GM18909 (cell line): ENCODE measurements at regions not wholly inside any gene's neighbourhood (a gene's known extent, or its start where the extent isn't known, plus 50 kb on each side); places are given as distances from the start of the nearest gene placed in this dataset.
"Not testable (repeated sequence)": the region's sequence is repeated elsewhere in the genome, so short reads cannot be mapped to it uniquely, and the experiment has no call there.

Experiments used
- ATAC-seq: cut with Tn5 transposase; IDR thresholded peaks from one replicate; pipeline ENCODE4 v1.9.1; 2021; ENCODE audit warnings: mild to moderate bottlenecking; ENCODE audit not compliant: unreplicated experiment, poor library complexity

- ATAC-seq = no peak
Observed at GRCh38 chr1:90220496-90220895, 225.6 kb downstream of the ZNF326 start.

DNA sequence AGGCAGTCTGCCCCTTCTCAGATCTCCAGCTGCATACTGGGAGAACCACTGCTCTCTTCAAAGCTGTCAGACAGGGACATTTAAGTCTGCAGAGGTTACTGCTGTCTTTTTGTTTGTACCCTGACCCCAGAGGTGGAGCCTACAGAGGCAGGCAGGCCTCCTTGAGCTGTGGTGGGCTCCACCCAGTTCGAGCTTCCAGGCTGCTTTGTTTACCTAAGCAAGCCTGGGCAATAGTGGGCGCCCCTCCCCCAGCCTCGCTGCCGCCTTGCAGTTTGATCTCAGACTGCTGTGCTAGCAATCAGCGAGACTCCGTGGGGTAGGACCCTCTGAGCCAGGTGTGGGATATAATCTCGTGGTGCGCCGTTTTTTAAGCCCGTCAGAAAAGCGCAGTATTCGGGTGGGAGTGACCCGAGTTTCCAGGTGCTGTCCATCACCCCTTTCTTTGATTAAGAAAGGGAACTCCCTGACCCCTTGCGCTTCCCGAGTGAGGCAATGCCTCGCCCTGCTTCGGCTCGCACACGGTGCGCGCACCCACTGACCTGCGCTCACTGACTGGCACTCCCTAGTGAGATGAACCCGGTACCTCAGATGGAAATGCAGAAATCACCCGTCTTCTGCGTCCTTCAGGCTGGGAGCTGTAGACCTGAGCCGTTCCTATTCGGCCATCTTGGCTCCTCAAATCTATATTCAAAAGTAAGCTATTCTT is 224.4 kb downstream of the ZNF326 start:
- ATAC-seq = not testable (repeated sequence)

DNA sequence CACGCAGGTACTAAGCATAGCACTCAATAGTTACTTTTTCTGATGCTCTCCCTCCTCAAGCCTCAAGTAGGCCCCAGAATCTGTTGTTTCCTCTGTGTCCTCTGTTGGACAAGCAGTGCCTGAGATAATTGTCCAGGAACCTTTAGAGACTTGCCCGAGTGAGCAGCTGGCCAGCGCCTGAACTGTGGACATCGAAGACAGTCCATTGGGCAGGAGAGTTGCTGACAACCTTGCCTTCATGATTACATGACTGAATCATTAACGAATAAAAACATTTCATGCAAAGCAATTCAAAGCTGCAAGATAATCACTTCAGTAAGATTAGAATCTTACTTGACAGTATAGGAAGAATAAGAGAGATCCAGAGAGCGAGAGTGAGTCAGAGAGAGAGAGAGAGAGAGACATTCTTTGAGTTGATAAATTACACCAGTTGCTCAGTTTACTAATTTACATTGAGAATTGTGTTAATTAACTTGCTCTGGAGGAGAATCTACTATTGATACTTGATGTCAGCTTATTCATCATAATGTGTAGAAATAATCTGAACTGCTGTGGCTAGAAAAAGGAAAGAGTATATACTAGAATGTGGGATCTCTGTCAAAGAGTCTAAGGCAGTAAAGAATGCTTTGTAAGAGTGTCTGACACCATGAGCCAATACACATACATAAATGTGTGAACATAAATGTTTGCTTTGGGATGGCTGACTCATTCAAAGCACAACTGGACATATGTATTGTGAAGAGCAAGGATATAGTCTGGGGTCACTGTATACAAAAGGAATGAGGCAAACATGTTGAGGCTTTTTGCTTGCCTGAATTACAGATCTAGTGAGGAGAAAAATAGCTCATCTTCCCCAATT is 216.0 kb downstream of the ZNF326 start:
- no peak for ATAC-seq

GRCh38 chr1:90208949-90209348 is 214.0 kb downstream of the ZNF326 start:
- no peak for ATAC-seq

- no peak for ATAC-seq
Observed at GRCh38 chr1:90206260-90206659, 211.3 kb downstream of the ZNF326 start.

DNA sequence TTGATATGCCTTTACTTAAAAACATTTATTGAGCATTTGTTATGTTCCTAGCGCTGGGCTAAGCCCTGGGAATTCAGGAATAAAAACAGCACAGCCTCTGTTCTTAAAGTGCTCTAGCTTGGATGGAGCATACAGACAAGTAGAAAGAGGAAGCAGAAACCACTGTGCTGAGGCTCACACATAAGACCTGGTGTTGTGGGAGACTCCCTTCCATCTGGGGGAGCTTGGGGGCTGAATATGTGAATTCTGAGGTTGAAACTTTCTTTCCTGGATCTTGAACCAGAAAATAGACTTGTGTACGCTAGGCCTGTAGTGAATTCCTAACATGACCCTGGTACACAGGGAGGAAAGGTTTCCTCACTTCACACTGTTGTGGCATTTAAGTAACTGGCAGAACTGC is 209.9 kb downstream of the ZNF326 start:
- no peak for ATAC-seq

DNA sequence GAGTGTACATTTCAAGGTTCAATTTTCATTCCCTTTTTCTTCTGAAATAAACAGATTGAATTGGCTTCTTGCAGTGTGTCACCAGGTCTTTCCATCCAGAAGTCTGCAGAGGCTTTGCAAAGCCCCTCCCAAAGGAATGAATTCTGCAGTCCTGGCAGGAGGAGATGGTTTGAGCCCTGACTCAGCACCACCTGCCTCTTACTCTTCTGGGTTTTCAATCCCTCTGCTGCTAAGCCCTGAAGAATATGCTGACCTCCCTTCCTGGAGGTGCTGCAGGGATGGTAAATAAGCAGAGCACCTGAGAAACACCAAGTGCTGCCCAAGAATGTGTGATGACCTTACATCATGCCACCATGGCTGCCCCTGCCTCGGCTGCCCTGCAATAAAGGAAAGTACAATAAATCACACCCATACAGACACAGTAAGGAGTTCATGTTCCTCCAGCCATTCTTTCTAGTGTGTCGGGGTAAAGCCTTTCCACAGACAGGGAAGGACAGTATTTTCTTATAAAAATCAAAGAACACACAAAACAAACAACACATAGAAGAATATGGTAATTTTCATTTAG is 209.2 kb downstream of the ZNF326 start:
- no peak for ATAC-seq

GRCh38 chr1:90201467-90202358 is 206.8 kb downstream of the ZNF326 start:
- ATAC-seq = no peak

GRCh38 chr1:90200646-90201205 is 205.8 kb downstream of the ZNF326 start:
- no peak for ATAC-seq

- ATAC-seq = no peak
Observed at GRCh38 chr1:90198616-90199332, 203.9 kb downstream of the ZNF326 start.

DNA sequence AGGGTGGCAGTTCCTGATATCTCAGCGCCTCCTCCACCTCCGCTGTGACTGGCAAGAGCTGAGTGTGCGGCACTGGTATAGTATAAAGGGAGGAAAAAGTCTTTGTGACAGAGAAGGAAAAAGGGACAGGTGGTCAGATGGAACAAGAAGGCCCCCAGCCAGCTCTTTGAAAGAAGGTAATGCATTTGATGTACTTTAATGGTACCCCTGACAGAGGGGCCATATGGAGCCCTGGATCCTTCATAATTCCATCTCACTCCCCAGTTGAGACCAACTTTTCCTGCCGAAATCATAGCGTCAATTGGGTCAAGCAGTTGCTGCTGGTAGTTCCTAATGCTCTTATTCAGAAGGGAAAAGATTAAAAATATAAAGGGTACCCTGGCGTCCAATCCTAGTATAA is 198.2 kb downstream of the ZNF326 start:
- no peak for ATAC-seq

GRCh38 chr1:90192408-90192807 is 197.5 kb downstream of the ZNF326 start:
- no peak for ATAC-seq

GRCh38 chr1:90190523-90190922 is 195.6 kb downstream of the ZNF326 start:
- no peak for ATAC-seq

DNA sequence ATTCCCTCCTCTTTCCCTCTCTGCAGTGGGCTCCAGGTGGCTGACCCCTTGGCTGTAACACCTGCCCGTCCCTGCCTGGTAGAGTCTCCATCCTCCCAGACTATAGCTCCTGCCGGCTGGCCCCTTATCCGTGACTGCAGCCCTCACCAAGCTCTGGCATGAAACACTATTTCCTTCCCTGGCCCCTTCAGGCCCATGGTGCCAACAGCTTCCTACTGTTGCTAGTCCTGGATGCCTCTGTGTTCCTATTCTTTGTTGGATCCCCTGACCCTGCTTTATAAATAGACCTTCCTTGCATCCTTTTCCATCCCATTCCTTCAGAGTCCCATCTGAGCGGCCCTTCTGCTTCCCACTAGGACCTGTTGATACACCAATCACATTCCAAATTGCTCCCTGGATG is 195.0 kb downstream of the ZNF326 start:
- ATAC-seq = no peak

GRCh38 chr1:90187323-90187585 is 192.3 kb downstream of the ZNF326 start:
- ATAC-seq = no peak

- ATAC-seq = no peak
Observed at GRCh38 chr1:90186506-90187322, 191.8 kb downstream of the ZNF326 start.

GRCh38 chr1:90176530-90176929 is 181.6 kb downstream of the ZNF326 start:
- no peak for ATAC-seq

DNA sequence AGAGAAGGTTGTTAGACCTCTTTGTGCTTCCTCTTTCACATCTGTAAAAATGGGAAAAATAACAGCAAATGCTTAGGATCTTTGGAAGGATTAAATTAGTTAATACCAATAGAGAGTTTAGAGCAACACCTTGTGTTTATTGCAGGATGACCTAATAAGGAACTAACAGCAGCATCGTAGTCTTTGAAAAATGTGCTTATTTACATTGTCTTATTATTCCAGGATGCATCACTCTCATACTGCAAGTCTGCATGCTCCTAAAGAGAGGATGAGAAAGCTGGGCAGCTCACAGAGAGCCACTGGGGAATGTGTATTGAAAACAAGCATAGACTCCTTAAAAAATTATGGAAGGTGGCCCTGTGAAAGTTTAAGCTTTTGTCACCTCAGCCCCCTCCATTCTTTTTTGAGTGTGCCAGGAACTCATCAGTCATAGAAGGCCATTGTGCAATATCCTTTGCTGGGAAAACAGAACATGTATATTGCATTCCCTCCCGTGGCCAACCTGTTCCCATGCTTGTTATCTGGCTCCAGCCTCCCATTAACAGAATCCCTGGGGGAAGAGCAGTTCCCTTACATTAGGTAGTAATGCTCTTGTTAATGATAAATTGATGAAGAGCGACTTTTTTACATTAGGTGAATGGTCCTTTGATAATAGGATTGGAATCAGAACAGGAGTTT is 180.7 kb downstream of the ZNF326 start:
- no peak for ATAC-seq
